Osteoblast (primary cell): ENCODE measurements at regions not wholly inside any gene's neighbourhood (a gene's known extent, or its start where the extent isn't known, plus 50 kb on each side); places are given as distances from the start of the nearest gene placed in this dataset.

ENCODE experiments used
- DNase-seq: peaks from one replicate; pipeline ENCODE4 v3.0.0; 2011; ENCODE audit warnings: low spot score, mixed read lengths; ENCODE audit not compliant: insufficient read length; ENCODE audit errors: missing footprints
- H2AFZ ChIP-seq: 2 replicates; pipeline ENCODE4 v1.6.0; 2011; ENCODE audit warnings: mild to moderate bottlenecking, low read length
- H3K27ac ChIP-seq: 2 replicates; pipeline ENCODE4 v1.5.1; 2011; ENCODE audit warnings: mild to moderate bottlenecking, low read depth, low read length, moderate library complexity
- H3K27me3 ChIP-seq: 2 replicates; pipeline ENCODE4 v1.6.0; 2012; ENCODE audit warnings: mild to moderate bottlenecking, control low read depth, inconsistent platforms, low read length, moderate library complexity; ENCODE audit not compliant: insufficient read depth
- H3K36me3 ChIP-seq: 2 replicates; pipeline ENCODE4 v1.5.1; 2011; ENCODE audit warnings: mild to moderate bottlenecking, low read length, control low read depth, moderate library complexity; ENCODE audit not compliant: insufficient read depth
- H3K4me1 ChIP-seq: 2 replicates; pipeline ENCODE4 v1.5.1; 2011; ENCODE audit warnings: mild to moderate bottlenecking, low read length, control low read depth, moderate library complexity; ENCODE audit not compliant: insufficient read depth
- H3K4me2 ChIP-seq: 2 replicates; pipeline ENCODE4 v1.6.0; 2011; ENCODE audit warnings: mild to moderate bottlenecking, low read length; ENCODE audit not compliant: insufficient read depth
- H3K4me3 ChIP-seq: fragments of 200-600 bp; sonication (generic); 3 replicates; pipeline ENCODE4 v1.5.1; 2012; ENCODE audit warnings: mild to moderate bottlenecking, low read length, inconsistent platforms; ENCODE audit not compliant: insufficient read depth
- H3K79me2 ChIP-seq: 2 replicates; pipeline ENCODE4 v1.6.0; 2012; ENCODE audit warnings: mild to moderate bottlenecking, low read length, control low read depth, inconsistent platforms; ENCODE audit not compliant: insufficient read depth
- H3K9me3 ChIP-seq: 2 replicates; pipeline ENCODE4 v1.5.1; 2011; ENCODE audit warnings: low read depth, low read length, control low read depth
- H4K20me1 ChIP-seq: 2 replicates; pipeline ENCODE4 v1.6.0; 2012; ENCODE audit warnings: mild to moderate bottlenecking, low read length, control low read depth; ENCODE audit not compliant: insufficient read depth
- CTCF ChIP-seq: IDR thresholded peaks from 2 replicates; pipeline ENCODE4 v1.5.1; 2011; ENCODE audit warnings: mild to moderate bottlenecking, low read depth, low read length, moderate library complexity; ENCODE audit errors: extremely low read depth

GRCh38 chr6:138592749-138593123 lies 93.4 kb upstream of the NHSL1 start:
- Histone ChIP-seq H3K27ac (peak overlapping the region; percentile 97), H3K79me2 (peaks cover 10% of the 10 kb centered on the region), H4K20me1 (no peaks in the 10 kb centered on the region), H3K9me3 (no peaks in the 10 kb centered on the region), H3K4me3 (peak overlapping the region; percentile 62), H3K27me3 (no peaks in the 10 kb centered on the region), H2AFZ (peak overlapping the region; percentile 88), H3K36me3 (no peaks in the 10 kb centered on the region), H3K4me2 (peak overlapping the region; percentile 88), H3K4me1 (peaks cover 32% of the 10 kb centered on the region)
- DNase-seq: no peak
- no peak for TF ChIP-seq CTCF

GRCh38 chr6:138593124-138593877 lies 94.0 kb upstream of the NHSL1 start:
- Histone ChIP-seq H3K4me1 (peaks cover 33% of the 10 kb centered on the region), H3K79me2 (peaks cover 10% of the 10 kb centered on the region), H4K20me1 (no peaks in the 10 kb centered on the region), H3K27me3 (no peaks in the 10 kb centered on the region), H3K36me3 (no peaks in the 10 kb centered on the region), H3K27ac (peak overlapping the region; percentile 97), H2AFZ (peak overlapping the region; percentile 88), H3K9me3 (no peaks in the 10 kb centered on the region), H3K4me2 (peak overlapping the region; percentile 88), H3K4me3 (peak overlapping the region; percentile 62)
- no peak for TF ChIP-seq CTCF
- DNase-seq: peak; percentile 85

GRCh38 chr6:138593909-138594757 lies 94.8 kb upstream of the NHSL1 start:
- Histone ChIP-seq H2AFZ (peak overlapping the region; percentile 27), H3K36me3 (no peaks in the 10 kb centered on the region), H3K79me2 (peaks cover 10% of the 10 kb centered on the region), H3K4me1 (peaks cover 30% of the 10 kb centered on the region), H4K20me1 (no peaks in the 10 kb centered on the region), H3K27me3 (no peaks in the 10 kb centered on the region), H3K27ac (peak overlapping the region; percentile 97), H3K9me3 (no peaks in the 10 kb centered on the region), H3K4me3 (peak overlapping the region; percentile 62), H3K4me2 (peak overlapping the region; percentile 88)
- no peak for TF ChIP-seq CTCF
- no peak for DNase-seq

- H3K79me2 ChIP-seq: peaks cover 11% of the 10 kb centered on the region
- no peaks in the 10 kb centered on the region for H3K9me3 ChIP-seq
- peaks cover 30% of the 10 kb centered on the region for H3K4me1 ChIP-seq
- no peak for TF ChIP-seq CTCF
- H3K27ac ChIP-seq: peak overlapping the region; percentile 97
- H3K4me3 ChIP-seq: no peak overlapping the region
- H3K27me3 ChIP-seq: no peaks in the 10 kb centered on the region
- no peak for DNase-seq
- H3K4me2 ChIP-seq: no peak overlapping the region
- H3K36me3 ChIP-seq: no peaks in the 10 kb centered on the region
- H2AFZ ChIP-seq: no peak overlapping the region
- no peaks in the 10 kb centered on the region for H4K20me1 ChIP-seq
These were observed 95.5 kb upstream of the NHSL1 start for GRCh38 chr6:138594758-138595140.
